NT2/D1 (cell line): ENCODE measurements at regions not wholly inside any gene's neighbourhood (a gene's known extent, or its start where the extent isn't known, plus 50 kb on each side); places are given as distances from the start of the nearest gene placed in this dataset.

Source experiments
- SUZ12 ChIP-seq: IDR thresholded peaks from 2 replicates; pipeline ENCODE4 v1.6.1; 2011; ENCODE audit not compliant: insufficient read length, insufficient read depth; ENCODE audit errors: extremely low read depth
- YY1 ChIP-seq: IDR thresholded peaks from 2 replicates; pipeline ENCODE4 v1.6.1; 2011; ENCODE audit not compliant: insufficient read length, insufficient read depth
- ZNF274 ChIP-seq: IDR thresholded peaks from 2 replicates; pipeline ENCODE4 v1.6.1; 2011; ENCODE audit warnings: mild to moderate bottlenecking, low read depth, low read length

DNA sequence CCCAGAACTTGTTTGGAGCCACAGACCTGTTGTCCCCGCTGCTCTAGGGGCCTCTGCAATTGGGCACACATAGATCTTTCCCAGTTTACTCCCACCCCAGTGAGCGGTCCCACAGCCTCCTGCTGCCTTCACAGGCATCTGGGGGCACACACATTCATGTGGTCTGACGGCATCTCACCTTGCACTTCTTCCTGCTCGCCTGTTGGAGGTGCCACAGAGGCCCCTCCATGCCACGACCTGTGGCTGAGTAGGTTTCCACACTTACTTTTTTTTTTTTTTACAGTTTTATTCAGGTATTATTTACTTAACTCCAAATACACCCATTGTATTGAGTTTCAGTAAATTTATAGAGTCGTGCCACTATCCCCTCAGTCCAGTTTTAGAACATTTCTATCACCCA, 68.9 kb upstream of the SEPTIN5 start:
- TF ChIP-seq ZNF274 (no peak), SUZ12 (no peak), YY1 (no peak)
